Upper lobe of left lung (tissue), 6 donors: ENCODE measurements at regions not wholly inside any gene's neighbourhood (a gene's known extent, or its start where the extent isn't known, plus 50 kb on each side); places are given as distances from the start of the nearest gene placed in this dataset.

Experiments used
- ATAC-seq, 2 donors: fragments of 200-7000 bp; cut with Tn5 transposase; one replicate each; pipeline ENCODE4 v1.9.1; 2022; ENCODE audit warnings: mild to moderate bottlenecking in 2 of 2, moderate library complexity in 2 of 2; ENCODE audit not compliant: low FRiP score in 2 of 2
- DNase-seq, 2 donors: peaks; one replicate each; pipeline ENCODE4 v3.0.0-alpha.2; 2019 to 2020
- H3K27ac ChIP-seq, 4 donors: fragments of 200-600 bp; sonication (generic); one replicate each; pipeline ENCODE4 v1.5.1; 2016 to 2019
- H3K27me3 ChIP-seq, 4 donors: fragments of 200-600 bp; sonication (generic); one replicate each; pipeline ENCODE4 v1.5.1; 2017 to 2019
- H3K36me3 ChIP-seq, 4 donors: fragments of 200-600 bp; sonication (generic); one replicate each; pipeline ENCODE4 v1.5.1; 2016 to 2019
- H3K4me1 ChIP-seq, 4 donors: fragments of 200-600 bp; sonication (generic); one replicate each; pipeline ENCODE4 v1.5.1; 2018 to 2019
- H3K4me3 ChIP-seq, 4 donors: fragments of 200-600 bp; sonication (generic); one replicate each; pipeline ENCODE4 v1.5.1; 2017 to 2019; ENCODE audit warnings: mild to moderate bottlenecking in 2 of 4, moderate library complexity in 1 of 4
- H3K9me3 ChIP-seq, 4 donors: fragments of 200-600 bp; sonication (generic); one replicate each; pipeline ENCODE4 v1.5.1; 2018 to 2019
- CTCF ChIP-seq, 6 experiments: fragments of 450-650 bp in 4 of 6; fragments of 200-600 bp in 2 of 6; sonication (generic) in 2 of 6; IDR thresholded peaks; one replicate each; pipeline ENCODE4 v1.5.1; 2016 to 2019; ENCODE audit warnings: antibody characterized with exemption in 6 of 6
- EP300 ChIP-seq, 4 donors: sonication (generic); formaldehyde crosslinking; IDR thresholded peaks; one replicate each; pipeline ENCODE4 v1.5.1; 2017; ENCODE audit warnings: antibody characterized with exemption in 4 of 4, control low read depth in 2 of 4
- POLR2A ChIP-seq, 4 donors: fragments of 450-650 bp; IDR thresholded peaks; one replicate each; pipeline ENCODE4 v1.5.1; 2016 to 2017; ENCODE audit warnings: antibody characterized with exemption in 4 of 4, mild to moderate bottlenecking in 2 of 4
- POLR2AphosphoS5 ChIP-seq, 2 donors: sonication (generic); formaldehyde crosslinking; IDR thresholded peaks; one replicate each; pipeline ENCODE4 v1.5.1; 2017; ENCODE audit warnings: antibody characterized with exemption in 2 of 2
- WGBS, 2 donors: methylation state at CpG; one replicate each; pipeline ENCODE4 v1.1.5; 2017 to 2018; 5-methylcytosine and 5-hydroxymethylcytosine counted together
- donor health status: DM: no; HTN: no; CAD: no; lungs with moderate emphysema.
- donor health status: DM: no; HTN: yes; CAD: no; lungs with severe emphysema.

GRCh38 chr10:1911771-1912170 is 174.4 kb upstream of the ADARB2 start:
- Histone ChIP-seq H3K4me3 (no peak overlapping the region), H3K36me3 (no peaks in the 10 kb centered on the region), H3K9me3 (no peaks in the 10 kb centered on the region), H3K4me1 (no peaks in the 10 kb centered on the region), H3K27me3 (no peaks in the 10 kb centered on the region), H3K27ac (no peak overlapping the region)
- ATAC-seq (no peak), DNase-seq (no peak)
- WGBS, 2 donors = 54 to 63% methylated on average over 3 of the region's 3 CpGs
- TF ChIP-seq POLR2A (IDR thresholded peaks at IDR 0.05) (no peak), POLR2AphosphoS5 (IDR thresholded peaks at IDR 0.05) (no peak), EP300 (IDR thresholded peaks at IDR 0.05) (no peak), CTCF (IDR thresholded peaks at IDR 0.05) (no peak)

- no peak for TF ChIP-seq CTCF (IDR thresholded peaks at IDR 0.05)
- no peak for TF ChIP-seq EP300 (IDR thresholded peaks at IDR 0.05)
- no peak for TF ChIP-seq POLR2A (IDR thresholded peaks at IDR 0.05)
- no peak for TF ChIP-seq POLR2AphosphoS5 (IDR thresholded peaks at IDR 0.05)
- H3K4me3 ChIP-seq = no peak overlapping the region
- no peaks in the 10 kb centered on the region for H3K4me1 ChIP-seq
- ATAC-seq = no peak
- H3K27ac ChIP-seq = no peak overlapping the region
- WGBS, 2 donors = 79 to 89% methylated on average over 4 of the region's 4 CpGs
- no peaks in the 10 kb centered on the region for H3K27me3 ChIP-seq
- H3K36me3 ChIP-seq = no peaks in the 10 kb centered on the region
- no peaks in the 10 kb centered on the region for H3K9me3 ChIP-seq
- no peak for DNase-seq
These were observed 166.7 kb upstream of the ADARB2 start for GRCh38 chr10:1903982-1904381.

GRCh38 chr10:1896153-1896552 is 158.8 kb upstream of the ADARB2 start:
- H3K36me3 ChIP-seq = no peaks in the 10 kb centered on the region
- no peaks in the 10 kb centered on the region for H3K27me3 ChIP-seq
- H3K4me3 ChIP-seq = no peak overlapping the region
- ATAC-seq (no peak), DNase-seq (no peak)
- 65 to 78% methylated on average over 5 of the region's 5 CpGs for WGBS, 2 donors
- no peaks in the 10 kb centered on the region for H3K9me3 ChIP-seq
- TF ChIP-seq EP300 (IDR thresholded peaks at IDR 0.05) = no peak
- no peak overlapping the region for H3K27ac ChIP-seq
- H3K4me1 ChIP-seq = no peaks in the 10 kb centered on the region

- Histone ChIP-seq H3K27me3 (no peaks in the 10 kb centered on the region), H3K4me1 (no peaks in the 10 kb centered on the region), H3K4me3 (no peak overlapping the region), H3K9me3 (no peaks in the 10 kb centered on the region), H3K27ac (no peak overlapping the region), H3K36me3 (no peaks in the 10 kb centered on the region)
- 73 to 79% methylated on average over 9 of the region's 9 CpGs for WGBS, 2 donors
- TF ChIP-seq POLR2AphosphoS5 (IDR thresholded peaks at IDR 0.05) (no peak), POLR2A (IDR thresholded peaks at IDR 0.05) (no peak), EP300 (IDR thresholded peaks at IDR 0.05) (no peak), CTCF (IDR thresholded peaks at IDR 0.05) (no peak)
- ATAC-seq = no peak
- DNase-seq = no peak
These were observed 158.4 kb upstream of the ADARB2 start for GRCh38 chr10:1895691-1896090.

DNA sequence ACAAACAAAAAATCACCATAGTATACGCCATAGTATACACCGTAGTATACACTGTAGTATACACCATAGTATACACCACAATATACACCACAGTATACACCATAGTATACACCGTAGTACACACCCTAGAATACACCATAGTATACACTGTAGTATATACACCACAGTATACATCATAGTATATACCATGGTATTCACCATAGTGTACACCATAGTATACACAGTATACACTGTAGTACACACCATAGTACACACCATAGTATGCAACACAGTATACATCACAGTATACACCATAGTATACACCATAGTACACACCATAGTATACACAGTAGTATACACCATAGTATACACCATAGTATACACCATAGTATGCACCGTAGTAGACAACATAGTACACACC is 157.6 kb upstream of the ADARB2 start:
- 91 to 95% methylated on average over 4 of the region's 4 CpGs for WGBS, 2 donors

More for the DNA sequence above, 157.6 kb upstream of the ADARB2 start:
- no peak for TF ChIP-seq CTCF (IDR thresholded peaks at IDR 0.05)
- no peak for TF ChIP-seq EP300 (IDR thresholded peaks at IDR 0.05)
- no peak for TF ChIP-seq POLR2A (IDR thresholded peaks at IDR 0.05)
- no peak for TF ChIP-seq POLR2AphosphoS5 (IDR thresholded peaks at IDR 0.05)
- H3K27me3 ChIP-seq = no peaks in the 10 kb centered on the region
- H3K4me1 ChIP-seq = no peaks in the 10 kb centered on the region
- no peak for DNase-seq
- H3K36me3 ChIP-seq = no peaks in the 10 kb centered on the region
- no peak overlapping the region for H3K27ac ChIP-seq
- peak in 1 of 2 donors; percentile 63 for ATAC-seq
- no peaks in the 10 kb centered on the region for H3K9me3 ChIP-seq
- H3K4me3 ChIP-seq = no peak overlapping the region
